Right lobe of liver (tissue), 4 donors: ENCODE measurements at regions not wholly inside any gene's neighbourhood (a gene's known extent, or its start where the extent isn't known, plus 50 kb on each side); places are given as distances from the start of the nearest gene placed in this dataset.

Experiments
- POLR2A ChIP-seq: fragments of 450-650 bp; IDR thresholded peaks from one replicate; pipeline ENCODE4 v1.6.1; 2017; ENCODE audit warnings: antibody characterized with exemption, mild to moderate bottlenecking
- TF ChIP-seq, protein P1 (sequence below), 4 donors: fragments of 200-600 bp in 3 of 4; fragments of 450-650 bp in 1 of 4; IDR thresholded peaks; one replicate each; pipeline versions ENCODE4 v1.5.1 to v1.8.0; 2016 to 2022; ENCODE audit warnings: antibody characterized with exemption in 4 of 4, mild to moderate bottlenecking in 2 of 4
- donor health status: DM: no; HTN: no; CAD: no.
- donor health status: DM: no; HTN: no; CAD: no.
- donor health status: DM: no; HTN: yes; CAD: no.

DNA sequence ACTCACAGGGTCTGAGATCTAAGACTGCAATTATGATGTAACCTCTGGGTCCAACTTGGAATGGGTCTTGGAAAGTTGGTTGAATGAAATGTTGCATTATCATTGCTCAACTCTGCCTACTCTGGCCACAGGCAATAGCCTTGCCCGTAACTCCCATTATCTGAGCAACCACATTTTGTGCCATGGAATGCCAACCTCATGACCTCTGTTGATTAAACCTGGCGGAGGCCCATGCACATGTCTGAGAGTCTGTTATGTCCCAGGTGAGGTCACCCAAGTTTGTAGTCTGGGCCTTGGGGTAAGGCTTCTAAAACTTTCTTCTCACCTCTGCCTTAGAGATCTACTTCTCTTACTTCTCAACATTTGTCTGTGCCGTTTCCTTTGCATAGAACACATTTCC lies 140.9 kb downstream of the TBX5 start:
- no peak for TF ChIP-seq POLR2A
- TF ChIP-seq, protein P1, sequence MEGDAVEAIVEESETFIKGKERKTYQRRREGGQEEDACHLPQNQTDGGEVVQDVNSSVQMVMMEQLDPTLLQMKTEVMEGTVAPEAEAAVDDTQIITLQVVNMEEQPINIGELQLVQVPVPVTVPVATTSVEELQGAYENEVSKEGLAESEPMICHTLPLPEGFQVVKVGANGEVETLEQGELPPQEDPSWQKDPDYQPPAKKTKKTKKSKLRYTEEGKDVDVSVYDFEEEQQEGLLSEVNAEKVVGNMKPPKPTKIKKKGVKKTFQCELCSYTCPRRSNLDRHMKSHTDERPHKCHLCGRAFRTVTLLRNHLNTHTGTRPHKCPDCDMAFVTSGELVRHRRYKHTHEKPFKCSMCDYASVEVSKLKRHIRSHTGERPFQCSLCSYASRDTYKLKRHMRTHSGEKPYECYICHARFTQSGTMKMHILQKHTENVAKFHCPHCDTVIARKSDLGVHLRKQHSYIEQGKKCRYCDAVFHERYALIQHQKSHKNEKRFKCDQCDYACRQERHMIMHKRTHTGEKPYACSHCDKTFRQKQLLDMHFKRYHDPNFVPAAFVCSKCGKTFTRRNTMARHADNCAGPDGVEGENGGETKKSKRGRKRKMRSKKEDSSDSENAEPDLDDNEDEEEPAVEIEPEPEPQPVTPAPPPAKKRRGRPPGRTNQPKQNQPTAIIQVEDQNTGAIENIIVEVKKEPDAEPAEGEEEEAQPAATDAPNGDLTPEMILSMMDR (IDR thresholded peaks at IDR 0.05) = no peak
